ENCODE measurements at regions not wholly inside any gene's neighbourhood (a gene's known extent, or its start where the extent isn't known, plus 50 kb on each side); places are given as distances from the start of the nearest gene placed in this dataset.

DNA sequence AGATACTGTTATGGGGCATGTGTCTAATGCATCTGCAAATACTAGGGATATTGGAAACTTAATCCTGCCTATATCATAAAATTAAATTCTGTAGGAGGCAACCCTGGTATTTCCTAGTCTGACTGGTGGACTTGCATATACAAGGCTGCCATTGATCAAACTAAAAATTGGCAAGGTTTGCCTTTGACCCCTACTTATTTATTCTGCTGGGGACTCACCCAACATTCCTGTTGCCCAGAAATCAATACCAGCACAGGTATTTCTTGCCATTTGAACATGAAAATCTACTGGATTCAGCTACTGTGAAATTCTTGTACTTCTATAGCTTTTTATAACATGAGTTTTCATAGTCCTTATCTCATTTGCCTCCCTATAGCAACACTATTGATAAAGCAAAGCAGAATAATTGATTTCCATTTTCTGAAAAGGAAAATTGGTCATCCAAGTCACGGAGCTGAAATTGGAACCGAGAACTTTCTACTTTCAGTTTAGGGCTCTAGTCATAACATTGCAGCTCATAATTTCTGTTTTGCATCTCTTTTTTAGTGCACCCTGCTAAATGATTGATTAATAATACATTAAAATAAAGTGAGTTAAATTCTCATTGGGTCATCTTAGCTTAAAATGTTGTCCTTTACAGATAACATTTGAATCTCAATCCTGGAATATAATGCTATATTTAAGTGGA is 365.2 kb downstream of the MFSD1 start:
- POLR2A ChIA-PET: no interaction called here
- no peaks in the 10 kb centered on the region for H4K20me1 ChIP-seq (replicated peaks; ENCODE audit: control insufficient read depth, insufficient read depth, low read length)
- no TSS peak for BruUV-seq (replicated peaks)
- no peaks in the 10 kb centered on the region for H3K27me3 ChIP-seq (ENCODE audit: control insufficient read depth in 2 of 2, insufficient read depth in 2 of 2, low read length in 2 of 2)
- in situ Hi-C loops (cut with MboI) (no loop called here), intact Hi-C loops (cut with micrococcal nuclease) (no loop called here)
- H3K9me1 ChIP-seq (ENCODE audit: control insufficient read depth, insufficient read depth, low read length): no peaks in the 10 kb centered on the region
- 8% methylated on average over 2 of the region's 2 CpGs for WGBS (ENCODE audit: insufficient coverage, low coverage, missing lambda C conversion rate)
- H3K4me3 ChIP-seq: no peak overlapping the region
- DNase-seq (ENCODE audit: extremely low read depth in 1 of 4, low spot score in 3 of 4): no peak
- TF ChIP-seq, protein P1, sequence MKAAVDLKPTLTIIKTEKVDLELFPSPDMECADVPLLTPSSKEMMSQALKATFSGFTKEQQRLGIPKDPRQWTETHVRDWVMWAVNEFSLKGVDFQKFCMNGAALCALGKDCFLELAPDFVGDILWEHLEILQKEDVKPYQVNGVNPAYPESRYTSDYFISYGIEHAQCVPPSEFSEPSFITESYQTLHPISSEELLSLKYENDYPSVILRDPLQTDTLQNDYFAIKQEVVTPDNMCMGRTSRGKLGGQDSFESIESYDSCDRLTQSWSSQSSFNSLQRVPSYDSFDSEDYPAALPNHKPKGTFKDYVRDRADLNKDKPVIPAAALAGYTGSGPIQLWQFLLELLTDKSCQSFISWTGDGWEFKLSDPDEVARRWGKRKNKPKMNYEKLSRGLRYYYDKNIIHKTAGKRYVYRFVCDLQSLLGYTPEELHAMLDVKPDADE (conservative IDR thresholded peaks at IDR 0.05; ENCODE audit: control insufficient read depth, low read depth, low read length): no peak
- TF ChIP-seq, protein P2, sequence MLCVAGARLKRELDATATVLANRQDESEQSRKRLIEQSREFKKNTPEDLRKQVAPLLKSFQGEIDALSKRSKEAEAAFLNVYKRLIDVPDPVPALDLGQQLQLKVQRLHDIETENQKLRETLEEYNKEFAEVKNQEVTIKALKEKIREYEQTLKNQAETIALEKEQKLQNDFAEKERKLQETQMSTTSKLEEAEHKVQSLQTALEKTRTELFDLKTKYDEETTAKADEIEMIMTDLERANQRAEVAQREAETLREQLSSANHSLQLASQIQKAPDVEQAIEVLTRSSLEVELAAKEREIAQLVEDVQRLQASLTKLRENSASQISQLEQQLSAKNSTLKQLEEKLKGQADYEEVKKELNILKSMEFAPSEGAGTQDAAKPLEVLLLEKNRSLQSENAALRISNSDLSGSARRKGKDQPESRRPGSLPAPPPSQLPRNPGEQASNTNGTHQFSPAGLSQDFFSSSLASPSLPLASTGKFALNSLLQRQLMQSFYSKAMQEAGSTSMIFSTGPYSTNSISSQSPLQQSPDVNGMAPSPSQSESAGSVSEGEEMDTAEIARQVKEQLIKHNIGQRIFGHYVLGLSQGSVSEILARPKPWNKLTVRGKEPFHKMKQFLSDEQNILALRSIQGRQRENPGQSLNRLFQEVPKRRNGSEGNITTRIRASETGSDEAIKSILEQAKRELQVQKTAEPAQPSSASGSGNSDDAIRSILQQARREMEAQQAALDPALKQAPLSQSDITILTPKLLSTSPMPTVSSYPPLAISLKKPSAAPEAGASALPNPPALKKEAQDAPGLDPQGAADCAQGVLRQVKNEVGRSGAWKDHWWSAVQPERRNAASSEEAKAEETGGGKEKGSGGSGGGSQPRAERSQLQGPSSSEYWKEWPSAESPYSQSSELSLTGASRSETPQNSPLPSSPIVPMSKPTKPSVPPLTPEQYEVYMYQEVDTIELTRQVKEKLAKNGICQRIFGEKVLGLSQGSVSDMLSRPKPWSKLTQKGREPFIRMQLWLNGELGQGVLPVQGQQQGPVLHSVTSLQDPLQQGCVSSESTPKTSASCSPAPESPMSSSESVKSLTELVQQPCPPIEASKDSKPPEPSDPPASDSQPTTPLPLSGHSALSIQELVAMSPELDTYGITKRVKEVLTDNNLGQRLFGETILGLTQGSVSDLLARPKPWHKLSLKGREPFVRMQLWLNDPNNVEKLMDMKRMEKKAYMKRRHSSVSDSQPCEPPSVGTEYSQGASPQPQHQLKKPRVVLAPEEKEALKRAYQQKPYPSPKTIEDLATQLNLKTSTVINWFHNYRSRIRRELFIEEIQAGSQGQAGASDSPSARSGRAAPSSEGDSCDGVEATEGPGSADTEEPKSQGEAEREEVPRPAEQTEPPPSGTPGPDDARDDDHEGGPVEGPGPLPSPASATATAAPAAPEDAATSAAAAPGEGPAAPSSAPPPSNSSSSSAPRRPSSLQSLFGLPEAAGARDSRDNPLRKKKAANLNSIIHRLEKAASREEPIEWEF (CRISPR knock-in tag; IDR thresholded peaks at IDR 0.05): no peak
- no peak for TF ChIP-seq HNRNPLL (IDR thresholded peaks at IDR 0.05; ENCODE audit: low read depth, low read length, poor library complexity, severe bottlenecking)
- no peak for TF ChIP-seq HLTF (IDR thresholded peaks at IDR 0.05)
- TF ChIP-seq SMC3 (conservative IDR thresholded peaks at IDR 0.05; ENCODE audit: insufficient read depth, low read depth, low read length): no peak
- no peak for TF ChIP-seq CCAR2 (IDR thresholded peaks at IDR 0.05; ENCODE audit: low read depth, low read length)
- no peak for TF ChIP-seq NCOR1 (IDR thresholded peaks at IDR 0.05)
- TF ChIP-seq CHD2 (IDR thresholded peaks at IDR 0.05; ENCODE audit: low read depth, low read length): no peak
- TF ChIP-seq KLF16 (IDR thresholded peaks at IDR 0.05): no peak
- no peak for ATAC-seq
- H2AFZ ChIP-seq (ENCODE audit: low read depth, low read length): no peak overlapping the region
- no peak overlapping the region for H3K27ac ChIP-seq (ENCODE audit: extremely low read depth, low read depth, low read length)
- no peak overlapping the region for H3K4me2 ChIP-seq (ENCODE audit: insufficient read depth, low read length)
- no peaks in the 10 kb centered on the region for H3K79me2 ChIP-seq (ENCODE audit: control insufficient read depth, insufficient read depth, low read length)
- CTCF ChIA-PET (ENCODE audit: low intra/inter-chr PET ratio): no interaction called here
- H3K9me3 ChIP-seq (replicated peaks; ENCODE audit: control insufficient read depth, insufficient read depth, low read depth, low read length): no peaks in the 10 kb centered on the region
- no peak for FAIRE-seq
- no peaks in the 10 kb centered on the region for H3K36me3 ChIP-seq (ENCODE audit: control insufficient read depth, insufficient read depth, low read length)
- no peaks in the 10 kb centered on the region for H3K4me1 ChIP-seq (replicated peaks in 1 of 2; ENCODE audit: control insufficient read depth in 2 of 2, insufficient read depth in 2 of 2, low read length in 2 of 2)
- H3K9ac ChIP-seq (ENCODE audit: insufficient read depth in 1 of 2, low read depth in 2 of 2, low read length in 2 of 2): no peak overlapping the region
